GM18867 (cell line): ENCODE measurements at regions not wholly inside any gene's neighbourhood (a gene's known extent, or its start where the extent isn't known, plus 50 kb on each side); places are given as distances from the start of the nearest gene placed in this dataset.
"Not testable (repeated sequence)": the region's sequence is repeated elsewhere in the genome, so short reads cannot be mapped to it uniquely, and the experiment has no call there.

Experiments
- ATAC-seq: cut with Tn5 transposase; IDR thresholded peaks from one replicate; pipeline ENCODE4 v1.9.1; 2021; ENCODE audit warnings: mild to moderate bottlenecking, moderate library complexity; ENCODE audit not compliant: unreplicated experiment

DNA sequence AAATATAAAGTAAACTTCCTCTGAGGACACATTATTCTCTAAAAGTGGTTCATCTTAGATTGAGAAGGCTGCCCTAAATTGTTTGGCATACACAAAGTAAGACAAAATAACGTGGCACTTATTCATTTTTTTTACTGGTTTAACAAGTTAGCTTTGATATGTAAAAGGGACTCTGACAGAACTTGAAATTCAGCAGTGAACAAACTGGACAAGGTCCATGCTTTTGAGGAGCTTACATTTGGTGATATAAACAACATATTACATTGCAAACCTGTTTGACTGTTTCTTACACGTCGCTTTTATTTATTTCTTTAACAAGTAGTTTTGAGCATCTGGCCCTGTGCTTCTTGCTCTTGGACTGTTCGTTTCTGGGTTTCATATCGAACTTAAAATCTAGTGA is 253.1 kb upstream of the POM121L12 start:
- ATAC-seq: no peak

DNA sequence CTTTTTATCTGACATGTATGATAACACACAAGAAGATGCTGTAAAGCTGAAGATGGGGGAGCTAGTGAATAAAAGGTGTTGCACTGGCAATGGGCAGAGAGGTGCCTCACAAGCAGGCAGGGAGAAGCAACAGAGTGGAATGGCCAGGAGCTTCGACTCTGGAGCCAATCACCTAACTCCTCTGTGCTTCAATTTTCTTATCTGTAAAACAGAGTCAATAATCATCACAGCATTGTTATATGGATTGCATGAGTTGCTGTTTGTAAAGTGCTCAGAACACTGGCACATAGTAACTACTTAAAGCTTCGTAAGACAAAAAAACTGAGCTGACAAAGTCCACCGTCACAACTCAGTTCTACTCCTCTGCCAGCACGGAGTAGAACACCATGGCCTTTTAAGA is 254.2 kb upstream of the POM121L12 start:
- ATAC-seq: no peak

DNA sequence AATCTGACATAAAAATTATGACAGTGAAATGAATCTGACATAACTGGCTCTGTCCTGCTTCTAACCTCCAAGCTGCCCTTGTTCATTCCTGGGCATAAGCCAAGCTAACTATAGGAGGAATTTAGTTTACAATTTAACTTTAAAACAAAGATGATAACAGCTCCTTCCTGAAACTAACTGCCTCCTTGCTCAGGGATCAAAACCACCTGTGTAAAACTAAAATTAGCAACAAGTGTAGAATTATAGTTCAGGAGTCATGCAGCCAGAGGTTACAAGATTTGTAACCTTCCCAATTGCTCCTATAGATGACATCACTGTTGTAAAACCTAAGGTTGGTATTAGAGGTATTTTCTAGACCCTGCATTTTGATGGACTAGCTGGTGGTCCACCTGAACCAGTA is 256.4 kb upstream of the POM121L12 start:
- ATAC-seq: no peak

DNA sequence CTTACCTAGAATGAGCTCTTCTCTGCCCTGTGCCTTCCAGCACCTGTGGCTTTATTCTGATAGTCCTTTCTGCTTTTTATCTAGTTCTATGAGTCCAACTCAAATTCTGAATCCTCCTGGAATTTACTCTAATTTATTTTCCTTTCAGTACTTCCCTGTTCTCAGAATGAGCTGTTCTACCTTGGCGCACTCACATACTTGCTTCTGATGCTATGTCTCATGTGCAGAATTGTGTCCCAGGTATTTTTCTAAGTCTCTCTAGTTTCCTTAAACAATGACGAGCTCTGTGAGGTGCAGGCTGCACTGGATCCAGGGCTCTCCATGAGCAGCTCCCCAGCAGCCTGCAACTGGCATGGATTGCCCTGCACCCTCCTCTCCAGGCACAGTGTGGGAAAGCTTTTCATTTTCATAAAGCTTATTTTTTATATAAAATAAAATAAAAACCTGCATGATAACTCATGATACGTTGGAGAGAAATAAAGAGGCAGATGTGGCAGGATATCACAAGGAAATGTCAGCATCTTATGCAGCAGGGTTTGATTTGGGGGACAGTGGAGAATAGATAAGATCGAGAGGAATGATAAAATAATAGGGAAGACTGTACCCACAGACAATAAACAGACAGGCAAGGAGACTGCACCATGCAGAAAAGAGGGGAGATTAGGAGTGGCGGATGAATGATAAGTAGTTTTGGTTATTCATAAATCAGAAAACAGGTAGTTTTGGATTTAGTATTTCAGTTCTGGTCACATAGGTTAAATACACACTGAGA is 258.2 kb upstream of the POM121L12 start:
- no peak for ATAC-seq

DNA sequence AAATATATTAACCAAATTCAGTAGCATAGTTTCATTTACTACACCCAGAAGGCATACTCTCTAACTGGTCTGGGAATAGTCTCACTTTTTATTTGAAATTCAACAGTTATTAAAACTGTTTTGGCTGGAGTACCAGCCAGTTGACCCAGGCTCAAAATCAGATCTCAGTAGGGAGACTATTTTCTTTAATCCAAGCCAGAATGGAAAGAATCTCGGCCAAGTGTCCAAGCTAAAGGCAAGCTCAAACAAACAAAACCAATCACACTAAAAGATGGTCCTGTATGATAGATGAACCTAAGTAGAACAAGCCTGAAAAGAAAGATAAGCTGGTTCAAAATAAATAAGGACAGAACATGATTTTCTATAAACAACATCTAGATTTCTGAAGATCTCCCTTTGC is 259.6 kb upstream of the POM121L12 start:
- ATAC-seq: no peak

DNA sequence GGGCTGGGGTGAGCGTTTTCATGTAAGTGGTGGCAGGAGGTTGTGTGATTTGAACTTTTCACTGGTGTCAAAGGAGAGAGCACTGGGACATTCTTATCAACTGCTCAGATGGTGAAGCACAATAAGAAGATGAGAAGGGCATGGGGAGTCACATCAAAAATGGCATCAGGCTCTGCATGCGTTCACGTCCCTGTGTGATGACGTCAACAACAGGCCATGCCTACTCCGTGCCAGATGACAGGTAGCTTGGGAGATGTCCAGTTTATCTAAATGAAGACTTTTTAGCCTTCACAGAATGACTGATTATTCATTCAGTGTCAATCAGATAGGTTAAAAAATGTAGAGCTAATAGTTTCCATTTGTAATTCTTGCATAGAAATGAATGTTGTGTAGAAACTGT is 264.3 kb upstream of the POM121L12 start:
- ATAC-seq: no peak

DNA sequence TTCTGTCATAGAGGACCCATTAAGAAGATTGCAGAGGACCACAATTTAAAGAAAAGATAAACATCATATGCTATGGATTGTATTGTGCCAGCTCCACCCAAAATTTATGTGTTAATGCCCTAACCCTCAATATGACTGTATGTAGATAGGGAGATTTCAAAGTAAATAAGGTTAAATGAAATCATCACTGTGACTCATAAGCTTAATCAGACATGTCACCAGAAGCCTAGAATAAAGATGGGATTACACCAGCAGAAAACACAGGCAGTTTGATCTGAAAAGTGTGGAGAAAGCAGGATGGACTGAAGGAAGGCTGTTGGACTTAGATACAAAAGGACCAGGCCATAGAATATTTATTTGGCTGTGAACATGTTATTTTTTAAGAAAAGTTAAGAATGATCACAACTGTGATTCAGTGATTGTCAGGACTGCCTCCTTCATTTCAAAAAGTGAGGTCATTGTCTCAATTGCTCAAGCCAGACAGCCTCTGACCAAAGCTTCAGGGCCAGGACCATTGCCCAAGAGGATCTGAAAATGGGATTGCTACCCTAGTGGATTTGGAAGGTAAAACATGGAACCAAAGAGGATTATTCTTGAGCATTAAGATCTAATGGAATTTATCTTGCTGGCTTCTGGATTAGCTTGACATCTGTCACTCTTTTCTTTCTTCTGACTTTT is 270.8 kb upstream of the POM121L12 start:
- no peak for ATAC-seq

DNA sequence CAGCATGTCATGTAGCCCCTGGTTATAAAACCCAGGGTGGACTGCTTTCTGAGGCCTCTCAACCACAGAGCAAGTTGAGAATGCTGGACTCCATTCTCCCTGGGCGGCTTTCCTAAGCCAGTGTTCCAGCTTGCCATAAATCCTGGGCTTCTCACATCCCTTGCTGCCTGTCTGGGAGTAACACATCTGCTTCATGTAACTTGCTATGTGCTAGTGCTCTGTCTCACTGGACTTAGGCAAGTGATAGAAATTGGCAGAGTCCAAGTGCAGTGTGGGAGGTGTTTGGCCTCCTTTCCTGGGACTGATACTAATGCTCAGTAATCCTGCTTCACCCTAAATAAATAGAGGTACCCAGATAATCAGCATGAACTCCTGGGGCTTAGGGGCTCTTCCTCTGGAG is 277.1 kb upstream of the POM121L12 start:
- no peak for ATAC-seq

DNA sequence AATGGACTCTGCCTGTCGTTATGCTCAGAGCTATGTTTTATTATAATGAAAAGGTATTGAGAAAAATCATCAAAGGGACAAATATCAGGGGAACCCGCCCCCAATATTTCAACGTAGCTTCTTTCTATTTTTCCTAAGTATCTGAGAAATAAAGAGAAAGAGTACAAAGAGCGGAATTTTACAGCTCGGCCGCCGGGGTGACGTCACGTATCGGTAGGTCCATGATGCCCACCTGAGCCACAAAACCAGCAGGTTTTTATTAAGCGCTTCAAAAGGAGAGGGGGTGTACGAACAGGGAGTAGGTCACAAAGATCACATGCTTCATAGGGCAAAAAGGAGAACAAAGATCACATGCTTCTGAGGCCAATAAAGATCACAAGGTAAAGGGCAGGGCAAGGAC is 281.6 kb upstream of the POM121L12 start:
- no peak for ATAC-seq

DNA sequence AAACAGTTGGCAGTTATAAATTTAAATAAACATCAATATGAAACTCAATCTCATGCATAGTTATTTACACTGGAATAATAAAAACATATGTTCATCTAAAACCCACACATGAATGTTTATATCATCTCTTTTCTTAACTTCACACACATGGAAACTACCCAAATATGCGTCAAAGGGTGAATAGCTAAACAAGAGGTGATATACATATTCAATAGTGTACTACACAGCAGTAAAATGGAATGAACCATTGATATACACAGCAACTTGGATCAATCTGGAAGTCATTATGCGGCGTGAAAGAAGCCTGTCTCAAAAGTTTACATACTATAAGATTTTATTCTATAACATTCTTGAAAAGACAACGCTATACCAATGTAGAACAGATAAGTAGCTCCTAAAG is 282.5 kb upstream of the POM121L12 start:
- no peak for ATAC-seq

DNA sequence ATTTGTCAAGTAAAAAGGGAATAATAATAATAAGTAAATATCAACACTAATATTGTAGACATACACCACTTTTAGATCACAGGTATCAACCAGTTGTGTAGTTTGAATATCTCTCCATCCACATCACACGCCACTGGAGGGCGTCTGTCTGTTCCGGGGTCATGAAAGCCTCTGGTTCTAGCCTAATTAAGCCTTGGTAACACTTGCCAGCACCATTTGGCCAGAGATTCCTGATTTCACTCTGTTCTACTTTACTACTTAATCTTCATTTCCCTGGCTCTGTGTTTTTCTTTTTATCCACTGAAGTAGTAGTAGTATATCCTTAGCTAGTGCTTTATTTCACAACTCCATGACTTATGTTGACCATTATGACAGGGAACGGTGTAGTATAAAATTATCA is 285.6 kb upstream of the POM121L12 start:
- ATAC-seq: no peak

DNA sequence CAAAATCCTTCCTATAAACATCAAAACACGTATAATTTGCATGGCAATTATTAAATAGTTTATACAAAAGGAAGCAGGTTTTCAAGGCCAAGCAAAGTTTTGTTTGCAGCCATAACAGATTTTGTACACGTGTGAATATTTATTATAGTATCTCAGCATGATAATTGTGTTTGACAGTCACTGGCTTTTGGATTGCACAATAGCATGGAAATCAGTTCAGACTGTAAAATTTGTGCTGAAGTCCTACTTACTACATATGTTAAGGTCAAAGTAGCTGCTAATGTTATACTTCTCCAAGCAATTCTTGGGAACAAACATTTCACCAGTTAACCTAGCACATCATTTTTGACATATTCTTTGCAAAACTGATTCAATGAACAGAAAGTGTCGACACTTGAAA is 287.6 kb upstream of the POM121L12 start:
- no peak for ATAC-seq

DNA sequence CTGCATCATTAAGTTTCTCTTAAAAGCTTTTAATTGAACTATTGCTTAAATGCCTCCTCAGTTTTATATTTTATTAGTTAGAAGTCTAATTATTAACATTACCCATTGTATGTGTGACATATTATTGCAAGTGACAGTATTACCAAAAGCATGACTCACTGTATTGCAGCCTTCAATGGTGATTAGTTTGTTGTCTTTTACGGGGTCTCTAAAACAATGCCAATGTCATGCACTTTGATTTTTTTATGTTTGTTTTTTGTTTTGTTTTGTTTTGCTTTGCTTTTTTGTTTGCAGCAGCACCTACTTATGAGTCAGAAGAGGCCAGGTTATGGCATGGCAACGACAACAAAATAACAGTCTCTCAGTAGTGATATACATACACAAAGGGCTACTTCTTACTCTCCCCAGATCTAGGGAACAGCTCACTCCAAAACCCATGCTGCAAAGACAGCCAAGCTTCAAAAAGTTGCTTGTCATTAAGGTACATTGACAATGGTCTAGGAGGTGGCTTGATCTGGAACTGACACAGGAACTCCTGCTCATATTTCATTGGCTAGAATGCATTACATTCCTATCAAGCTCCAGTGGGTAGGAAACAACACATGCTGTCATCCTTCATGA is 293.7 kb upstream of the POM121L12 start:
- no peak for ATAC-seq

DNA sequence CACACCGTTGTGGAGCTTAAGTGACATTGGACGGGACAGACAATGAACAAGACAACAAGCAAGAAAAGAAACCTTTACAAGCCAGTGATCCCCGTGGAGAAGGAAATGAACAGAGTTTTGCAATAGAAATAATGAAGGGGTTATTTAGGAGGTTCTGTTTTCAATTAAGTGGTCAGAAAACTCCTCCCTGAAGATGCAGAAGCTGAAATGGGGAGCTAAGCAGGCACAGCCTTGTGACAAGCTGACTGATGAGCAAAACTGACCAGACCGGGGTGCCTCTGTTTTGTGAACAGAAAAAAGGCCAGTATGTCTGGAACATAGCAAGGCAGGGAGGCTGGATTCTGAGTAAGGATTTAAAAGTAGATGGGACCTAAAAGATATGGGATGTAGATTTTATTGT is 299.8 kb upstream of the POM121L12 start:
- ATAC-seq: no peak

DNA sequence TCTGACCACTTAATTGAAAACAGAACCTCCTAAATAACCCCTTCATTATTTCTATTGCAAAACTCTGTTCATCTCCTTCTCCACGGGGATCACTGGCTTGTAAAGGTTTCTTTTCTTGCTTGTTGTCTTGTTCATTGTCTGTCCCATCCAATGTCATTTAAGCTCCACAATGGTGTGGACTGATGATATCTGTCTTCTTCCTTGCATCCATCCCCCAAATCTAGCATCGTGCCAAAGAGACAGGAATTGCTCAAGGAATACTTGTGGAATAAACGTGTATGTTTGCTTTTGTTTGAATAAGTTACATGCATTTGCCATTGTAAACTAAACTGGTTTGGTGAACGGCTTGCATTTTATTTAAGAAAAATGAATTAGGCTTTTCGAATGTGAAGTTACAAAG is 306.8 kb upstream of the POM121L12 start:
- ATAC-seq: not testable (repeated sequence)

DNA sequence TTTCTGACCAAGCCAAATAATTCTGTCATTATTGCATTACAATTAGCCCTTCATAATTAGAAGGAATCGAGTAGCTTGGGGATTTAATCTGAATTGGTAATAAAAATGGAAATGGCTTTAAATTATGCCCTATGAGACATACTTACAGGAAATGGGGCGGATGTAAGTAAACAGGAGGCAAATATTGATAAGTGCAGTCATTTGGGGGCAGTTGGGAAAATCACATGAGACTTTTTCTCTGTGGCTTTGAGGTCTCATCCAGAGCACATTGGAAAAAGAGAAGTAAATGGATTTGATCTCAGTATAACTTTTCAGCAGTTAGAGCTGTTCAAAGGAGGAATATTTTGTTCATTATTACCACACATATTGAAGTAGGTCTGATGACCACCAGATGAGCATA is 307.8 kb upstream of the POM121L12 start:
- no peak for ATAC-seq

DNA sequence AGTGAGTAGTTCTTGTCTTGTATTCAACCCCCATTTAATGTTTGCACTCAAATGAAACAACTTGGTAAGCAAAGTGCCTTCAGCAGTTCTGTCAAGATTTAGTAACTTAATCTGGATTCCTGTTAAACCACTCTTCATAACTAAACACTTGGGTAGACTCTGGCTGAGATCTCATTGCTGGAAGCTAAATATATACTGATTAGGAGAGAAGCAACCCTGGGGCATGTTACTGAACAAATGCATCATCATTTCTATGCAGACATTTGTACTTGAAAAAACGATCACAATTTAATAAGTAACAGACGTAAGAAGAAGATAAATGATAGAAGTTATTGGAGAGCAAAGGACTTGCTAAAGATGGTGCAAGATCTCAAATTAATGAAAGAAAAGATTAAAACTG is 308.4 kb upstream of the POM121L12 start:
- ATAC-seq: no peak

DNA sequence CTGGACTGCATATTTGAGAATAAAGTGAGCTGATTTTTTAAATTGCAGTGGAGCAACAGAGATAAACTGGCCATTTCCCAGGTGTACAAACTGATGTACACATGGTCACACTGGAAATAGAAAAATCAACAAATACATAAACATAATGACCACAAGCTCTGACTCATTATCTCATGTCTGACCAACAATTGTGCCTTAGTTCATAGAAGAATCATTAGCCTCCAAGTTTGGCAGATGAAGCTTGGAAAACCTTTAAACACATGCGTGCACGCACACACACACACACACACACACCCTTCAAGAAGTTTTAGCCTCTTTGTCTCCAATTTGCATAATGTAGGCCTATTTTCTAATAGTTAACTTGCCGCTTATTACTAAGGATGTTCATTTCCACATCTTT is 308.9 kb upstream of the POM121L12 start:
- no peak for ATAC-seq

DNA sequence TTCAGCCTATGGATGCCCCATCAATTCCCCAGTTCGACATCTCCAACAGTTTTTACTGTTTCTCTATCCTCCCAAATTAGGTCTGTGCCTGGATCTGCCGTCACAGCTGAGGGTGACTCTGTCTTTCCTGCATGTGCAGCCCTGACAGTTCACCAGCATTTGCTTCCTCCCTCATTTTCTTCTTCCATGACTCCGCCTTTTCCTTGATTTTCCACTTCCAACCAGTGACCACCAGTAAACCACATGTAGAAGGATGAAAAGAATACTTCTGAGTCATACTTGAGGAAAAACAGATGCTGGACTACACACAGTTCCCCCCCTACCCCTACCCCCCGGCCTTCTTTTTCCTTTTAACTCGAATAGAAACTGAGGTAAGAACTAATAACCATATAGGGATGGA is 311.8 kb upstream of the POM121L12 start:
- no peak for ATAC-seq

DNA sequence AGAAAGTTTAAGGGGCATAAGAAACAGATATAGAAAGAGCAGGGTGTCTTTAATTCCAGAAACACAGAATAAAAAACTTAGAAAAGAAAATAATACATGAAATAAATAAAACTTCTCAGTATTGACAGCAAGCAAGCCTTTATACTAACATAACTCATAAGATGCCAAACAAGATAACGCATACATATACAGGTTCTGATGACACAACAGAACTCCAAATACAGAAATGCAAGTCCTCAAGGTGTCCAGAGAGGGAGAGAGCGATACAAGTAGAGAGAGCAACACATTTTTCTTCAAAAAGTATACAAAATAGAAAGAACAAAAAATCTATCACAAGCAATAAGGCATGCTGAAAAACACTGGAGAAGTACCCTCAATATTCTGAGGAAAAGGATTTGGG is 314.6 kb upstream of the POM121L12 start:
- no peak for ATAC-seq

DNA sequence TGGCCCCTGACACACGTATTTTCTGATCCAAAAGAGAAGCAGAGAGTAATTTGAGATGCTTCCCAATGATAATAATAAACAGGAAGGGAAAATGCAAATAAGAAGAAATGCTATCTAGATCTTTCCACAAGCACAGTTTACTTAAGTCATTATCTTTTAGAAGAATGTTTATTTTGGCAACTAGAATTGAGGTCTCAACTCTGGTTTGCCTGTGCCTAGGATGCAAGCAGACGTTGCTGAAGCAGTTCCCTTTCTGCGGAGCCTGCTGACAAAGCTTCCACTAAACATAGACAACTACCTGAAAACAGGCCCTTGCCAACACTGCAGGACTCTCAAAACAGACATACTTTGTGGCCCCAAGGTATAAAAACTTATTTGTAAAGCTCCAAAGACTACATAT is 315.8 kb upstream of the POM121L12 start:
- no peak for ATAC-seq

DNA sequence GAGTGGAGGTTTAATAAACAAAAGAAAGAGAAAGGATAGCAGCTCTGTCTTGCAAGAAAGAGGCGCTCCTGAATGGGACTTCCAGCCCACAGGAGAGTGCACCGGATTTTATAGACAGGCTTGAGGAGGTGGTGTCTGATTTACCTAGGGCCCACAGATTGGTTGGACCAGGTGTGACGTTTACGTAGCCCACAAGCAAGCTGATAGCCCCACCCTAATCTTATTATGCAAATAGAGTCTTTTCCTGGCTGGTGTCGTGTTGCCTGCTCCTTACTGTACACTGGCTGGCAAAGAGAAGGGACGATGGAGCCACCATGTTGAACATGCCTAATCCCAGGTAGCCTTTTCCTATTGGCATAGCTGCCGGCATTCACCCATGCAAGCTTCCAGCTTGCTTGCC is 319.7 kb upstream of the POM121L12 start:
- ATAC-seq: no peak
